ENCODE measurements at regions not wholly inside any gene's neighbourhood (a gene's known extent, or its start where the extent isn't known, plus 50 kb on each side); places are given as distances from the start of the nearest gene placed in this dataset.

- no peak for TF ChIP-seq CTCF (IDR thresholded peaks at IDR 0.05)
Measured at GRCh38 chrX:145694048-145694447, 123.6 kb upstream of the SLITRK2 start.

DNA sequence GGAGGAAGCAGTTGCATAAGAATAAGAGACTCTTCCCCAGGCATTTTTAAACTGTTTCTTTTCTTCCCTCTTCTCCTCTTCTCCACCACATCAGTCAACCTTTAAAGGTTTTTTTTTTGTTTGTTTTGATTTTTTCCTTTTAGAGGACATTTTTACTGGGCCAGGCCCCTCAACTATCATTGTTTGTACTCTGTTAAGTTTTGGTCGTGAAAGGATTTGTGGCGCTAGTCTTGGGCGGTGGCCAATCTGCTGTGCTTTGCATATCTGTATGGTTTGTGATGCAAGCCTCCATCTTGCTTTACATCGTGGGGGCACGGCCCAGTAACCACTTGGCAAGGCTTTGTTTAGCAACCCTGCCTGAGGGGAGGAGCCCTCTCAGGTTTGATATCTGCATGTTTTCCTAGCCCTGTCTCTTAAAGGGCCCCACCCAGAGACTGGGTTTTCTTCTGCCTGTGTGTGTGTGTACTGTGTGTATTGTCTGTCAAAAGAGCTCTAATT lies 101.9 kb upstream of the SLITRK2 start:
- no peak for TF ChIP-seq CTCF (IDR thresholded peaks at IDR 0.05)

DNA sequence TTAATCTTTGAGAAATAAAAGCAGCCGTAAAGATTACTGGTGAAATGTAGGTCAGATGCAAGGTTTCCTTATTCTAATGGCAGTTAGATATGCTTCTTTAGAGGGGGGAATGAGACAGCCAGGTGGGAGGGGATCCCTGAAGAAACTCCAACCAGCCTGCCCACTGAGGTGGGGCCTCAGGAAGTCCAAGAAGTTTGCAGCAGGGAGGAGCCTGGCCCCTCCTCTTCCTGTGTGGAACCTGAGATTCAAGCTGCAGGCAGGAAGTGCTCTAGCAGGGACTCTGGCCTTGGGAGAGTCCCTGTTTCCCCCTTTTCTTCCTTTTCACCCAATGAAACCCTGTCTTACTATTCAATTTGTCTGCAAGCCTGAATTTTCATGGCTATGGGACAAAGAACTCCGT lies 101.4 kb upstream of the SLITRK2 start:
- no peak for TF ChIP-seq CTCF (IDR thresholded peaks at IDR 0.05)

- TF ChIP-seq CTCF (IDR thresholded peaks at IDR 0.05) = no peak
Measured at GRCh38 chrX:145727476-145727875, 90.2 kb upstream of the SLITRK2 start.

DNA sequence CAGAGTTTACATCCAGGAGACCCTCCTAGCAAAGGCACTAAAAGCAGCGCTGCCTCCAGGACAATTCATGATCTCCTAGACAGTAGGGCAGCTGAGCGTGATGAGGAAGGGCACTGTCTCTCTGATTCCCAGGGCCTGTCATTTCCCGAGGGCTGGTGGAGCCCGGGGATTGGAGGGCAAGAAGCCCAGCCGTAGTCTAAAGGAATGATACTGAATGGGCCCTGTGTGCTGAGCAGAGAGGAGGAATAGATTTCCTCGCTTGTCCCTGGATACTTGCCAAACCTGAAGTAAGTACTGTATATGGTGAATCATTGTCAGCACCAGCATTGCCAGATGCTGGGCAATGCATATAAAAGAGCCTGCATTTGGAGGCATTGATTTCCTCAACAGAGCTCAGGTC lies 88.0 kb upstream of the SLITRK2 start:
- TF ChIP-seq CTCF (IDR thresholded peaks at IDR 0.05) = no peak

DNA sequence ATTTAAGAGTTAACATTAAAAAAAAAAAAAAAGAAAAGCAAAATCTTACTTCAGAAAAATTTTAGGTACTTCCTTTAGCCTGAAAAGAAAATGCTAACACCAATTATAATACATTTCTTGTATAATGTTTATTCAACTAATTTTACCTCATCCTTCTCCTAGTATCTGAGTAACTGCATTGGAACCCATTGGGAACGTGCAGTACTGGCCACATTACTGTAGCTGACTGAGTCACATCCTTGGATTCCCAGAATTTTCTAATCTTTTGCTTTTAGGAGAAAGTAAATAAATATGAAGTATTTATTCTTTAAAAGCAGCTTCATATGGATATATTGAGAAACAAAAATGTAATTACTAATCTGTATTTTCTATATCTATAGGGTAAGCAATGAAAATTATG lies 82.6 kb upstream of the SLITRK2 start:
- TF ChIP-seq CTCF (IDR thresholded peaks at IDR 0.05) = no peak

DNA sequence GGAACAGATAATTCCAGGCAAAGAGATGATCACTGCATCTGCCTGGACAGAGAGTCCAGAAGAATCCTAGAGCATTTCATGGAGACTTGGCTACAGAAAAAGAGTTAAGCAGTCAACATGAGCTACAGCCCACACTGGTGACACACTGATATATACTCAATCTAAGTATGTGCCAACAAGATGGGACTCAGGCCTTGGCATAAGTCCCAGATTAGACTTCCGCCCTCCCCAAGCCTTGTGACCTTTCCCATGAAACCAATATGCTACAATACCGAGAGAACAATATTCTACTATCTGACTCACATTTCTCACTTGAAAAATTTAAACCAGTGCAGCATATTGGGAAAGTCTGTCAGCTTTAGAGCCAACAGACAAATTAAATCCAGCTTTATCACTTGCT lies 65.7 kb upstream of the SLITRK2 start:
- TF ChIP-seq CTCF (IDR thresholded peaks at IDR 0.05) = no peak

Measured in LNCAP (cell line).